K562 (cell line): ENCODE measurements at regions not wholly inside any gene's neighbourhood (a gene's known extent, or its start where the extent isn't known, plus 50 kb on each side); places are given as distances from the start of the nearest gene placed in this dataset.
A peak's percentile ranks its signal among the peaks of the same experiment; 100 is the strongest.

ENCODE experiments used
- ATAC-seq: fragments of 200-7000 bp; cut with Tn5 transposase; 3 replicates; pipeline ENCODE4 v1.9.1; 2020; ENCODE audit warnings: moderate library complexity
- BruUV-seq: library from RNA; stranded (reverse); fragments of 400-500 nt; replicated peaks from 2 replicates; lab custom pipeline; 2021; lab: Mats Ljungman, UMichigan
- CTCF ChIA-PET: fragments of 300-600 bp; formaldehyde crosslinking; extraction: SDS; loops from one replicate; lab custom pipeline; 2021; ENCODE audit warnings: low intra/inter-chr PET ratio; lab: Yijun Ruan, JAX
- POLR2A ChIA-PET: fragments of 300-600, 350-650 bp; sonication (Branson Sonifier 250); formaldehyde crosslinking; extraction: SDS; loops from one replicate; lab custom pipeline; 2021; ENCODE audit warnings: antibody characterized with exemption, inconsistent platforms; lab: Yijun Ruan, JAX
- DNase-seq, 4 experiments: peaks; one replicate each; pipeline versions ENCODE4 v3.0.0 to v3.0.0-alpha.2; 2011 to 2018; ENCODE audit warnings: low spot score in 3 of 4, mixed read lengths in 3 of 4; ENCODE audit errors: extremely low read depth in 1 of 4
- FAIRE-seq: peaks from 2 replicates; lab custom pipeline; 2011; peaks lifted over from hg19 to GRCh38; lab: Jason Lieb, UNC
- H2AFZ ChIP-seq: 2 replicates; pipeline ENCODE4 v1.6.0; 2011; ENCODE audit warnings: low read depth, low read length, control low read depth, inconsistent platforms
- H3K27ac ChIP-seq: fragments of 200-600 bp; 3 replicates; pipeline ENCODE4 v1.8.0; 2011; ENCODE audit warnings: low read depth, mild to moderate bottlenecking, control low read depth, inconsistent platforms, low read length, moderate library complexity, mixed read lengths; ENCODE audit errors: extremely low read depth
- H3K27me3 ChIP-seq, 2 experiments: fragments of 300-600 bp in 1 of 2; 2 replicates in 1 of 2; 3 replicates in 1 of 2; pipeline versions ENCODE4 v1.6.0 to v1.8.0; 2011; ENCODE audit warnings: inconsistent platforms in 2 of 2, low read length in 2 of 2, mild to moderate bottlenecking in 1 of 2, mixed read lengths in 1 of 2, moderate library complexity in 1 of 2; ENCODE audit not compliant: control insufficient read depth in 2 of 2, insufficient read depth in 2 of 2
- H3K36me3 ChIP-seq: fragments of 300-600 bp; 3 replicates; pipeline ENCODE4 v1.8.0; 2011; ENCODE audit warnings: mild to moderate bottlenecking, low read length, inconsistent platforms; ENCODE audit not compliant: control insufficient read depth, insufficient read depth
- H3K4me1 ChIP-seq, 2 experiments: fragments of 200-600 bp in 1 of 2; replicated peaks in 1 of 2; 2 replicates in 1 of 2; 3 replicates in 1 of 2; pipeline versions ENCODE4 v1.5.1 to v1.8.0; 2011; ENCODE audit warnings: inconsistent platforms in 2 of 2, low read length in 2 of 2, mild to moderate bottlenecking in 1 of 2, mixed read lengths in 1 of 2, moderate library complexity in 1 of 2; ENCODE audit not compliant: control insufficient read depth in 2 of 2, insufficient read depth in 2 of 2
- H3K4me2 ChIP-seq: 2 replicates; pipeline ENCODE4 v1.6.1; 2011; ENCODE audit warnings: low read length, control low read depth, inconsistent platforms, mixed read lengths; ENCODE audit not compliant: insufficient read depth
- H3K4me3 ChIP-seq: fragments of 200-600 bp; sonication (generic), shearing (Covaris generic); 2 replicates; pipeline ENCODE4 v1.5.1; 2016; ENCODE audit warnings: control low read depth, inconsistent platforms
- H3K79me2 ChIP-seq: fragments of 200-600 bp; 3 replicates; pipeline ENCODE4 v1.8.0; 2011; ENCODE audit warnings: low read length, inconsistent platforms; ENCODE audit not compliant: control insufficient read depth, insufficient read depth
- H3K9ac ChIP-seq, 2 experiments: 2 replicates each; pipeline versions ENCODE4 v1.6.0 to v1.6.1; 2011; ENCODE audit warnings: low read depth in 2 of 2, low read length in 2 of 2, control low read depth in 1 of 2, inconsistent platforms in 1 of 2, mild to moderate bottlenecking in 1 of 2, mixed read lengths in 1 of 2; ENCODE audit not compliant: insufficient read depth in 1 of 2
- H3K9me1 ChIP-seq: one replicate; pipeline ENCODE4 v1.6.0; 2011; ENCODE audit warnings: inconsistent platforms, mild to moderate bottlenecking, low read length, moderate library complexity; ENCODE audit not compliant: control insufficient read depth, insufficient read depth
- H3K9me3 ChIP-seq: replicated peaks from 2 replicates; pipeline ENCODE4 v1.5.1; 2011; ENCODE audit warnings: low read depth, low read length, inconsistent platforms; ENCODE audit not compliant: control insufficient read depth, insufficient read depth
- H4K20me1 ChIP-seq: replicated peaks from 2 replicates; pipeline ENCODE4 v1.6.1; 2011; ENCODE audit warnings: low read length, inconsistent platforms, mixed read lengths; ENCODE audit not compliant: control insufficient read depth, insufficient read depth
- C11orf30 ChIP-seq: fragments of 450-650 bp; IDR thresholded peaks from 2 replicates; pipeline ENCODE4 v1.6.1; 2016; ENCODE audit warnings: low read depth, mild to moderate bottlenecking
- MAFF ChIP-seq: IDR thresholded peaks from 2 replicates; pipeline ENCODE4 v1.6.1; 2012; ENCODE audit warnings: low read length, improper control_type of control experiment
- MAFG ChIP-seq: fragments of 450-650 bp; conservative IDR thresholded peaks from 2 replicates; pipeline ENCODE4 v1.6.1; 2016; ENCODE audit warnings: missing genetic modification characterization, missing compliant biosample characterization
- MEIS2 ChIP-seq: fragments of 450-650 bp; IDR thresholded peaks from 2 replicates; pipeline ENCODE4 v1.6.1; 2014; ENCODE audit warnings: mild to moderate bottlenecking; ENCODE audit not compliant: partially characterized antibody
- SIRT6 ChIP-seq: IDR thresholded peaks from one replicate; pipeline ENCODE4 v1.6.1; 2012; ENCODE audit warnings: low read depth, mild to moderate bottlenecking, control low read depth, inconsistent platforms, low read length, moderate library complexity
- ZNF316 ChIP-seq: fragments of 450-650 bp; IDR thresholded peaks from 2 replicates; pipeline ENCODE4 v1.6.1; 2016
- WGBS: fragments of 100-300 bp; shearing (Covaris generic); methylation state at CpG from one replicate; pipeline ENCODE4 v1.1.6; 2016; ENCODE audit warnings: low coverage, mixed read lengths; ENCODE audit not compliant: insufficient coverage; ENCODE audit errors: missing lambda C conversion rate; 5-methylcytosine and 5-hydroxymethylcytosine counted together
- in situ Hi-C: fragments of 300-500 bp; cut with MboI; formaldehyde crosslinking; loops from 4 replicates; pipeline ENCODE4 v1.15.0; 2018; ENCODE audit warnings: inconsistent platforms, mixed read lengths
- intact Hi-C: fragments of 100-400 bp; cut with micrococcal nuclease; formaldehyde crosslinking; loops from 2 replicates; pipeline ENCODE4 v1.14.2; 2022
- TF ChIP-seq, protein P1 (sequence below): sonication (generic); formaldehyde crosslinking; IDR thresholded peaks from 2 replicates; pipeline ENCODE4 v1.4.0; 2020; ENCODE audit warnings: mild to moderate bottlenecking, missing genetic modification reagents

- intact Hi-C loops, result no loop called here
- Histone ChIP-seq H3K4me3 (no peak overlapping the region), H4K20me1 (no peaks in the 10 kb centered on the region), H3K9ac (no peak overlapping the region), H3K4me1 (no peaks in the 10 kb centered on the region; a peak in 2 of 5 replicates), H2AFZ (no peak overlapping the region), H3K27me3 (no peaks in the 10 kb centered on the region), H3K4me2 (no peak overlapping the region), H3K79me2 (no peaks in the 10 kb centered on the region), H3K36me3 (no peaks in the 10 kb centered on the region), H3K9me1 (no peaks in the 10 kb centered on the region), H3K9me3 (0 out of 2 replicates have a peak, but pooled peaks cover 2% of the 10 kb centered on the region), H3K27ac (no peak overlapping the region)
- ATAC-seq, result no peak
- BruUV-seq, result no TSS peak
- FAIRE-seq, result no peak
- POLR2A ChIA-PET, result interaction anchor here (0.7 kb wide), 1 partner anchor 55 kb away, joined by 3 read pairs; no protein-coding TSS in a partner anchor
- WGBS, result 57% methylated on average over 2 of the region's 2 CpGs
- CTCF ChIA-PET, result no interaction called here
- in situ Hi-C loops, result no loop called here
- TF ChIP-seq, protein P1, sequence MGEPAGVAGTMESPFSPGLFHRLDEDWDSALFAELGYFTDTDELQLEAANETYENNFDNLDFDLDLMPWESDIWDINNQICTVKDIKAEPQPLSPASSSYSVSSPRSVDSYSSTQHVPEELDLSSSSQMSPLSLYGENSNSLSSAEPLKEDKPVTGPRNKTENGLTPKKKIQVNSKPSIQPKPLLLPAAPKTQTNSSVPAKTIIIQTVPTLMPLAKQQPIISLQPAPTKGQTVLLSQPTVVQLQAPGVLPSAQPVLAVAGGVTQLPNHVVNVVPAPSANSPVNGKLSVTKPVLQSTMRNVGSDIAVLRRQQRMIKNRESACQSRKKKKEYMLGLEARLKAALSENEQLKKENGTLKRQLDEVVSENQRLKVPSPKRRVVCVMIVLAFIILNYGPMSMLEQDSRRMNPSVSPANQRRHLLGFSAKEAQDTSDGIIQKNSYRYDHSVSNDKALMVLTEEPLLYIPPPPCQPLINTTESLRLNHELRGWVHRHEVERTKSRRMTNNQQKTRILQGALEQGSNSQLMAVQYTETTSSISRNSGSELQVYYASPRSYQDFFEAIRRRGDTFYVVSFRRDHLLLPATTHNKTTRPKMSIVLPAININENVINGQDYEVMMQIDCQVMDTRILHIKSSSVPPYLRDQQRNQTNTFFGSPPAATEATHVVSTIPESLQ (CRISPR knock-in tag), result no peak
- TF ChIP-seq MAFG (tag) (0 out of 2 replicates have a peak, but pooled peaks have one; percentile 39), MEIS2 (peak; percentile 12), ZNF316 (peak; percentile 74; the same call in 1 of the 2 replicates), C11orf30 (peak; percentile 44; the same call in 1 of the 2 replicates), MAFF (peak; percentile 29; the same call in 1 of the 2 replicates), SIRT6 (no peak)
- DNase-seq, result no peak
These were observed 102.5 kb upstream of the MDM1 start for GRCh38 chr12:68434391-68435298.
